EH (cell line): ENCODE measurements at regions not wholly inside any gene's neighbourhood (a gene's known extent, or its start where the extent isn't known, plus 50 kb on each side); places are given as distances from the start of the nearest gene placed in this dataset.
"Not testable (repeated sequence)": the region's sequence is repeated elsewhere in the genome, so short reads cannot be mapped to it uniquely, and the experiment has no call there.

Source experiments
- DNase-seq: peaks from one replicate; pipeline ENCODE4 v3.0.0-alpha.2; 2015; ENCODE audit warnings: low read depth

GRCh38 chr1:207196135-207196534 is 92.1 kb downstream of the C4BPA start:
- DNase-seq = not testable (repeated sequence)

DNA sequence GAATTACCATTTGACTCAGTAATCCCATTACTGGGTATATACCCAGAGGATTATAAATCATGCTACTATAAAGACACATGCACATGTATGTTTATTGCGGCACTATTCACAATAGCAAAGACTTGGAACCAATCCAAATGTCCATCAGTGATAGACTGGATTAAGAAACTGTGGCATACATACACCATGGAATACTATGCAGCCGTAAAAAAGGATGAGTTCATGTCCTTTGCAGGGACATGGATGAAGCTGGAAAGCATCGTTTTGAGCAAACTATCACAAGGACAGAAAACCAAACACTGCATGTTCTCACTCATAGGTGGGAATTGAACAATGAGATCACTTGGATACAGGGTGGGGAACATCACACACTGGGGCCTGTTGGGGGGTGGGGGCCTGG is 97.5 kb downstream of the C4BPA start:
- DNase-seq = not testable (repeated sequence)

GRCh38 chr1:207202480-207202879 is 98.4 kb downstream of the C4BPA start:
- DNase-seq = no peak

GRCh38 chr1:207203541-207203940 is 99.5 kb downstream of the C4BPA start:
- DNase-seq = no peak

DNA sequence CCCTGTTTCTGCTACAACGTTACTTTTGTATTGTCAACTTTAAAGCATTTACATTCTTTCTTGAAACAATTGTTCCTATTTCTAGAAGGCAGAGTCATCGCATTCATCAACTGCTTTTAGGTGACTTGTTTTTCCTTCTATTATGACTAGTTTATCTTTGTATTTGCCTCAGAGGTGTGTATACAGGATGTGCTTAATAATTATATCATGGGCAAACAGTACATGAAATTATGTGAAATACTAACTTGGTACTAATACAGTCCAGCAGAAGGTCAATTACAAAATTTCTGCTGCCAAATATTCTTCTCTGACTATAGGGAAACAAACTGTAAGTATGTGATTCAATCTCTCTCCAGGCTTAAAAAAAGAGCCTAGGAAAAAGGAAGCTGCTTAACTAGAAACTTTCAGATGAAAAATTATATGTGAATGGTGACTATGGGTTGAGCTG is 101.6 kb downstream of the C4BPA start:
- DNase-seq = no peak

DNA sequence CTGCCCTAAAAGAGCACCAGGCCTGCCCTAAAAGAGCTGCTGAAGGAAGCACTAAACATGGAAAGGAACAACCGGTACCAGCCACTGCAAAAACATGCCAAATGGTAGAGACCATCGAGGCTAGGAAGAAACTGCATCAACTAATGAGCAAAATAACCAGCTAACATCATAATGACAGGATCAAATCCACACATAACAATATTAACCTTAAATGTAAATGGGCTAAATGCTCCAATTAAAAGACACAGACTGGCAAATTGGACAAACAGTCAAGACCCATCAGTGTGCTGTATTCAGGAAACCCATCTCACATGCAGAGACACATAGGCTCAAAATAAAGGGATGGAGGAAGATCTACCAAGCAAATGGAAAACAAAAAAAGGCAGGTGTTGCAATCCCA is 104.7 kb downstream of the C4BPA start:
- DNase-seq = not testable (repeated sequence)

DNA sequence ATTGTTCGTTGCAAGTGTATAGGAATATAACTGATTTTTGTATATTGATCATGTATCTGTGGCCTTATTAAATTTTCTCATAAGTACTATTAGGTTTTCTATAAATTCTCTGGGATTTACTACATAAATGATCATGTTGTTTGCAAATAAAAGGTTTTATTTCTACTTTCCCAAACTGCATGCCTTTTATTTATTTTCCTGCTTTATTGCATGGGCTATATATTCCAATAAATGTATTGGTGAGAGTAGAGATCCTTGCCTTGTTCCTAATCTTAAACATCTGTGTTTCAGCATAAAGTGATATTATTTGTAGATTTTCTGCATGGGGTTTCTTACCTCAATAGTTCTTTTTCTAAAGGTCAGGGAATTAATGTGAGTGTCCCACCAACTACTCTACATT is 107.0 kb upstream of the CD55 start:
- no peak for DNase-seq

DNA sequence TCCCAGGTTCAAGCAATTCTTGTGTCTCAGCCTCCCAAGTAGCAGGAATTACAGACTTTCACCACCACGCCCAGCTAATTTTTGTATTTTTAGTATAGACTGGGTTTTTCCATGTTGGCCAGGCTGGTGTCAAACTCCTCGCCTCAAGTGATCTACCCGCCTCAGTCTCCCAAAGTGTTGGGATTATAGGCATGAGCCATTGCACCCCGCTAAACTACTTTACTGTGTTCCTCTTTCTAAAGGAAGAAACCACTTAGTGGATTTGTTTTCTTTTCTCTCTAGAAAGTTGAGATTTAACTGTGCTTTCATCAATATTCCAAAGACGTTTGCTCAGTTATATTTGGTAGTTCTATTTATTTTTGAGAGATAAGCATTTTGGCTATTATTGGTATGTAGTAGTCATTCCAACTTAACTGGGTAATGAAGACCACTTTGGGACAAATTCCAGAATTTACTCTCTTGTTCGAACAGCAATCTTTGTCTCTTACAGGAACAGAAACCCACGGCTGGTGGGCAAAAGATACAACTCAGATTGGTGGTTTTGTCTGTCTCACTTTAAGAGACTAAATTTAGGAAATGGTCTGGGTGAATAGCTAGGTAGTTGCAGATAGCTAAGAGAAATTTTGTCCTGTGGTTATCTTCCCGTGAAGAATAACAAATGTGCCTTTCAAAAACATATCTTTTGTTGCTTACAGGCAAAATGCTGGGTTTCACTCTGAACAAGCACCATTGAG is 103.5 kb upstream of the CD55 start:
- DNase-seq = no peak

- peak; percentile 9 for DNase-seq
Observed at GRCh38 chr1:207218512-207219362, 102.7 kb upstream of the CD55 start.

- no peak for DNase-seq
Observed at GRCh38 chr1:207219979-207220889, 101.2 kb upstream of the CD55 start.

- no peak for DNase-seq
Observed at GRCh38 chr1:207221934-207222351, 99.5 kb upstream of the CD55 start.

- no peak for DNase-seq
Observed at GRCh38 chr1:207223162-207223561, 98.3 kb upstream of the CD55 start.

- DNase-seq = no peak
Observed at GRCh38 chr1:207224666-207225065, 96.8 kb upstream of the CD55 start.

DNA sequence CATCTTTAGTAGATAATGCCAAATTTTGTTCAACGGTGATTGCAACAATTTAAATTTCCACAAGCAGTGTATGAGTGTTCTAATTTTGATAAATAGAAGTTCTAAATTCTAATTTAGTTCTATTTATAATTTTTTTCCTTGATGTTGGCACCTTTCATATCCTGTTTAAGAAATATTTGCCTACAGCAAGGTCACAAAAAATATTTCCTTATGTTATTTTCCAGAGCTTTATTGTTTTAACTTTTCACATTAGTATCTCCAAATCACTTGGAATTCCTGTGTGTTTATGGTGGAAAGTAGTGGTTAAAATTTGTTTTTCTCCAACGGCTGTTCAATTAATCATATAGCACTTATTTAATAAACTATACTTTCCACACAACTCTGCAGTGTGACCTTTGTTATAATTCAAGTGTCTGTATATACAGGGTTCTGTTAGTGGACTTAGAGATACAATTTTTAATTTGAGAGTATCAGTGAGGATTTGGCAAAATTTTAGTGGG is 94.3 kb upstream of the CD55 start:
- no peak for DNase-seq

DNA sequence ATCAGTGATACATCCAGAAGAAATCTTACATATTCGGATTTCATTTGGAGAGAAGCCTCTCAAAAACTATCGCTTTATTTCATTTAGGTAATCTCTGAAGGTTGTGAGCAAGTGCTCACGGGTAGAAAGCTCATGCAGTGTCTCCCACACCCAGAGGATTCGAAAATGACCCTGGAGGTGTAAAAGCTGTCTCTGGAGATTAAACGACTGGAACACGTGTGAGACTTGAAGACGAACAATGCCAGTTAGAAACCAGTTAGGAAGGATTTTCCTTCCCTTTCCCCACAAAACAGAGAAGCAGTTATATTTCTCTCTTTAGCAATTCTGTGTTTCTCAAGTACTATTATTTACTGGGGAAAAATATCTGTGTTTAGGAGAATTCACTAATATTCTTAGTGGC is 92.5 kb upstream of the CD55 start:
- no peak for DNase-seq

DNA sequence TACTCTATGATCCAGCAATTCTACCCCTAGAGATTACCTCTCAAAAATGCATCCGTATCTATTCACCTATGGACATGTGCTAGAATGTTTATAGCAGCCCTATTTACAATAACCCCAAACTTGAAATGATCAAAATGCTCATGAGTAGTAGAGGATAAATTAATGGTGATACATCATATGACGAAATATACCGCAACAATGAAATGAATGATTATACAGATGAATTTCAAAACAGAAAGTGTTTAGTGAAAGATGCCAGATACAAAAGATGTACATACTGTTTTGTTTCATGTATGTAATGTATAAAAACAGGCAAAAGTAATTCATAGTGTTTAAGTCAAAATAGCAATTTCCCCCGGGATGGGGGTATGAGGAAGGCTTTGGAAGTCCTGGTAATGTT is 91.0 kb upstream of the CD55 start:
- no peak for DNase-seq

GRCh38 chr1:207234690-207235089 is 86.8 kb upstream of the CD55 start:
- no peak for DNase-seq

DNA sequence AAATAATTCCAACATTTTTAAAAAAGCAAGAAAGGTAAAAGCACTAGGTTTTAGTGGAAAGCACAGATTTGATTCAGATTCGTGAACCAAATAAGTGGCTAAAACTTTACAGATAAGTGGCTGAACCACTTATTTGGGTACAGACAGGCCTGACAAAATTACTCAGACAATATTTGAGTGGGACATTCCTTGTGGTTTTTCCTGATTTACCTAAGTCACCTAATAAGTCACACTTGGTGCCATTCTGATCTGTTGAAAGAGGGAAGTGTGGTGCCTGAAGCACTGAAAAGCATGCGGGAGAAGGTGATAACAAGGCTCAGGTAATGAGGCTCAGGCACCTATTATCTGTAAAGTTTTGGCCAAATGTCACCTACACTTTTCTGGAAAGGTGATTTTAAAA is 81.6 kb upstream of the CD55 start:
- no peak for DNase-seq

- DNase-seq = peak; percentile 24
Observed at GRCh38 chr1:207240325-207241101, 81.0 kb upstream of the CD55 start.

DNA sequence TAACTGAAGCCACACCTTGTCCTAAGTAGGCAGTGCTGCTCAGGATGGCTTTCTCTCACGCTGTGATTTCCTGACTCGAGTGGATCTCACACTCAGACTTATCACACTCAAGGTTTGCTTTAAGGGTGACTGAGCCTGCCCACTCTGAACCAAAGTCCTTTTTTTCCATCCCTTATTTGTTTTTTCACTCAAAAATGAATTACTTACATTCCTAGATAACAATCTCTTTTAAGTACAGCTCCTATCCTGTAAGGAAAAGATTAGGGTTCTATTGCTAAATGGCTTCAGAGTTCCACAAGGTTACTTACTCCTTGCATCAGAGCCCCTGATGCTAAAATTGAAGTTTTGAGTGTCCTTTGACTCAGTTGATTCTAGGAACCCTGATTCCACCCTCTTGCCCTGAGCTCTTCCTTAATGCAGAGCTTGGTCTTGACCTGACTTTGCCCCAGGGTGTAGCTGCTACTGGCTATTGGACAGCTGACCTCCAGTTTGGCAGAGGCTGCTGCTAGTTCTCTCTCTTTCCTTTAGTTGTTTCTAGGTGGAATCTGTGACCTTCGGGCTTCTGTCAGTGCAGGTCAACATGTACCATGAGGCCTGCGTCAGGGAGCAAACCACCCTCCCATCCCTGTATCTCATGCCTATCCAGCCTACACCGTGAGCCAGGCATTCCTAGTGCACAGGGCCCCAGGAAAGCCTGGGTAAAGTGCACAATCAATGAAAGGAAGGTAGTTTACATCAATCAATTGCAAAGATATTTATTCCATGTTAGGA is 80.1 kb upstream of the CD55 start:
- no peak for DNase-seq
